K562 (cell line): ENCODE measurements at regions not wholly inside any gene's neighbourhood (a gene's known extent, or its start where the extent isn't known, plus 50 kb on each side); places are given as distances from the start of the nearest gene placed in this dataset.

Experiments used
- BRCA1 ChIP-seq, 2 experiments: fragments of 450-650 bp in 1 of 2; sonication (generic) in 1 of 2; formaldehyde crosslinking in 1 of 2; IDR thresholded peaks; 2 replicates each; pipeline versions ENCODE4 v1.5.0 to v1.6.1; 2017 to 2020; ENCODE audit warnings: mild to moderate bottlenecking in 1 of 2, missing genetic modification reagents in 1 of 2
- CBX1 ChIP-seq: sonication (generic); IDR thresholded peaks from 2 replicates; pipeline ENCODE4 v1.6.1; 2016; ENCODE audit warnings: antibody characterized with exemption, low read depth, mild to moderate bottlenecking
- CBX5 ChIP-seq: IDR thresholded peaks from 2 replicates; pipeline ENCODE4 v1.6.1; 2014; ENCODE audit warnings: low read depth, borderline replicate concordance
- CEBPZ ChIP-seq: fragments of 150-350 bp; IDR thresholded peaks from 2 replicates; pipeline ENCODE4 v1.6.1; 2014; ENCODE audit warnings: low read depth, mild to moderate bottlenecking, low read length, borderline replicate concordance
- CTCF ChIP-seq, 3 experiments: IDR thresholded peaks in 2 of 3; conservative IDR thresholded peaks in 1 of 3; 2 replicates each; pipeline ENCODE4 v1.5.1; 2011 to 2012; ENCODE audit warnings: low read length in 3 of 3, mild to moderate bottlenecking in 3 of 3, control low read depth in 2 of 3, improper control_type of control experiment in 1 of 3, inconsistent platforms in 1 of 3, low read depth in 1 of 3, mixed read lengths in 1 of 3, moderate library complexity in 1 of 3; ENCODE audit not compliant: insufficient read depth in 2 of 3
- EGR1 ChIP-seq: fragments of 450-650 bp; conservative IDR thresholded peaks from 2 replicates; pipeline ENCODE4 v1.6.1; 2017; ENCODE audit warnings: mild to moderate bottlenecking
- FOXM1 ChIP-seq, 2 experiments: fragments of 450-650 bp in 1 of 2; sonication (generic) in 1 of 2; formaldehyde crosslinking in 1 of 2; IDR thresholded peaks; 2 replicates each; pipeline versions ENCODE4 v1.6.1 to v1.9.0; 2017 to 2022; ENCODE audit warnings: low read depth in 2 of 2, mild to moderate bottlenecking in 2 of 2, missing genetic modification reagents in 1 of 2, moderate library complexity in 1 of 2
- XRCC5 ChIP-seq: fragments of 200-400 bp; formaldehyde crosslinking; IDR thresholded peaks from 2 replicates; pipeline ENCODE4 v1.6.1; 2017; ENCODE audit warnings: low read depth, mild to moderate bottlenecking, low read length
- ZBTB7A ChIP-seq: IDR thresholded peaks from 2 replicates; pipeline ENCODE4 v1.6.1; 2011; ENCODE audit warnings: low read depth, mild to moderate bottlenecking, low read length, moderate library complexity, borderline replicate concordance; ENCODE audit not compliant: control insufficient read depth

- TF ChIP-seq BRCA1 (IDR thresholded peaks at IDR 0.05) = no peak
- TF ChIP-seq BRCA1 (CRISPR knock-in tag; IDR thresholded peaks at IDR 0.05) = no peak
- TF ChIP-seq FOXM1 (IDR thresholded peaks at IDR 0.05; ENCODE audit: low read depth) = no peak
- no peak for TF ChIP-seq FOXM1 (CRISPR knock-in tag; IDR thresholded peaks at IDR 0.05; ENCODE audit: low read depth)
- TF ChIP-seq CTCF (IDR thresholded peaks at IDR 0.05 in 2 of 3, conservative IDR thresholded peaks at IDR 0.05 in 1 of 3; ENCODE audit: insufficient read depth in 2 of 3, low read depth in 1 of 3, low read length in 3 of 3) = no peak
- no peak for TF ChIP-seq CBX5
- no peak for TF ChIP-seq CBX1
- no peak for TF ChIP-seq XRCC5
- no peak for TF ChIP-seq EGR1
- TF ChIP-seq ZBTB7A = no peak
- TF ChIP-seq CEBPZ = no peak
Observed at GRCh38 chr2:181223234-181223633, 234.0 kb upstream of the ITGA4 start.
